Spleen (tissue), 7 donors: ENCODE measurements at regions not wholly inside any gene's neighbourhood (a gene's known extent, or its start where the extent isn't known, plus 50 kb on each side); places are given as distances from the start of the nearest gene placed in this dataset.

Experiments used
- POLR2A ChIP-seq, 3 donors: fragments of 450-650 bp; IDR thresholded peaks; one replicate each; pipeline ENCODE4 v1.5.1; 2017; ENCODE audit warnings: antibody characterized with exemption in 3 of 3, mild to moderate bottlenecking in 1 of 3
- POLR2AphosphoS5 ChIP-seq, 3 donors: sonication (generic); formaldehyde crosslinking; IDR thresholded peaks; one replicate each; pipeline ENCODE4 v1.5.1; 2017; ENCODE audit warnings: antibody characterized with exemption in 3 of 3
- TF ChIP-seq, protein P1 (sequence below), 11 experiments: fragments of 200-600 bp in 7 of 11; fragments of 450-650 bp in 4 of 11; sonication (generic) in 4 of 11; IDR thresholded peaks in 8 of 11; conservative IDR thresholded peaks in 3 of 11; 1 replicate in 7 of 11; 2 replicates in 4 of 11; pipeline versions ENCODE4 v1.4.0 to v1.8.0; 2016 to 2021; ENCODE audit warnings: antibody characterized with exemption in 11 of 11, inconsistent platforms in 4 of 11, mild to moderate bottlenecking in 1 of 11
- donor health status: DM: no; HTN: no; CAD: no; lungs with moderate emphysema.
- donor health status: DM: no; HTN: no; CAD: no.
- donor health status: DM: no; HTN: no; CAD: no.

DNA sequence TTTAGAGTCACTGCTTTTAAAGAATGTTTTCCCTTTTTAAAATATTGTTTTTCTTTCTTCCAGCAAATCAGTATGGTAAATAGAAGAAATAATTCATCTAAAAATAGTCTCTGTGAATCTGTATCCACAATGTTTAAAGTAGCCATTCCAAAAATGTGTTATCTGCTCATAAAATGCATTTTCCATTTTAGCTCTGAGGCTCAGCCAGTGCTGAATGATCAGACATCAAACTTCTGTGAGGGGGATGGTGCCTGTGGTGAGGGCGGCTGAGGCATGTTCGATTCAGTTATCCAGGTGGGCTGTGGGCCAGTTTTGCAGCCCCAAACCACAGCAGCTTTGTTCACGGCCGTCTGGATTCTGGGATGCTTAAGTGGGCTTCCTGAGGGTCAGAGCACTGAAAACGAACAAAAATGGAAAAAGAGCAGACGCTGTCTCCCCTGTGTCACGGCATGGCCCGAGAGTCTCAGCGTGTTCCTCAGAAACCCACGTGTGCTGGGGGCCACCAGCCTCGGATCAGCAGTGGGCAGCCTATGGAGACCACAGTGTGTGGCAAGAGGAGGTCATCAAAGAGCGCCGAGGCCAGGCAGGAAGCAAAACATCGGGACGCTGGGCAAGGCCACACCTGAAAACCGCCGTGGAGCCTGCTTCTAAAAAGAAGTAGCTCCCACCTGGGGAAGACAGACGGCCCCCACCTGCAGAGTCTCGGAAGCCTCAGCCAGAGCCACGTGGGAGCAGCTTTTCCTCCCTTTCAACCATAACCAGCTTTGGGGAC lies 134.9 kb upstream of the THBS2 start:
- TF ChIP-seq POLR2AphosphoS5 (IDR thresholded peaks at IDR 0.05) = no peak
- TF ChIP-seq, protein P1, sequence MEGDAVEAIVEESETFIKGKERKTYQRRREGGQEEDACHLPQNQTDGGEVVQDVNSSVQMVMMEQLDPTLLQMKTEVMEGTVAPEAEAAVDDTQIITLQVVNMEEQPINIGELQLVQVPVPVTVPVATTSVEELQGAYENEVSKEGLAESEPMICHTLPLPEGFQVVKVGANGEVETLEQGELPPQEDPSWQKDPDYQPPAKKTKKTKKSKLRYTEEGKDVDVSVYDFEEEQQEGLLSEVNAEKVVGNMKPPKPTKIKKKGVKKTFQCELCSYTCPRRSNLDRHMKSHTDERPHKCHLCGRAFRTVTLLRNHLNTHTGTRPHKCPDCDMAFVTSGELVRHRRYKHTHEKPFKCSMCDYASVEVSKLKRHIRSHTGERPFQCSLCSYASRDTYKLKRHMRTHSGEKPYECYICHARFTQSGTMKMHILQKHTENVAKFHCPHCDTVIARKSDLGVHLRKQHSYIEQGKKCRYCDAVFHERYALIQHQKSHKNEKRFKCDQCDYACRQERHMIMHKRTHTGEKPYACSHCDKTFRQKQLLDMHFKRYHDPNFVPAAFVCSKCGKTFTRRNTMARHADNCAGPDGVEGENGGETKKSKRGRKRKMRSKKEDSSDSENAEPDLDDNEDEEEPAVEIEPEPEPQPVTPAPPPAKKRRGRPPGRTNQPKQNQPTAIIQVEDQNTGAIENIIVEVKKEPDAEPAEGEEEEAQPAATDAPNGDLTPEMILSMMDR (IDR thresholded peaks at IDR 0.05 in 8 of 11, conservative IDR thresholded peaks at IDR 0.05 in 3 of 11) = no peak
- no peak for TF ChIP-seq POLR2A (IDR thresholded peaks at IDR 0.05)
